T-cell (primary cell): ENCODE measurements at regions not wholly inside any gene's neighbourhood (a gene's known extent, or its start where the extent isn't known, plus 50 kb on each side); places are given as distances from the start of the nearest gene placed in this dataset.

Source experiments
- ATAC-seq, 4 experiments: fragments of 200-7000 bp in 3 of 4; fragments of 150-1000 bp in 1 of 4; cut with Tn5 transposase; replicated peaks in 1 of 4; 1 replicate in 3 of 4; 2 replicates in 1 of 4; pipeline ENCODE4 v1.10.0; 2021; ENCODE audit warnings: moderate library complexity in 3 of 4, mild to moderate bottlenecking in 2 of 4, moderate number of reproducible peaks in 1 of 4
- CTCF ChIA-PET, 2 donors: fragments of 300-600 bp; sonication (Branson Sonifier 250); formaldehyde crosslinking; loops; one replicate each; lab custom pipeline; 2022; ENCODE audit warnings: antibody characterized with exemption in 2 of 2; lab: Charles Lee
- POLR2A ChIA-PET, 2 donors: fragments of 300-600 bp; sonication (Branson Sonifier 250); formaldehyde crosslinking; loops; one replicate each; lab custom pipeline; 2022; ENCODE audit warnings: antibody characterized with exemption in 2 of 2; lab: Charles Lee
- DNase-seq, 35 experiments: peaks; one replicate each; pipeline versions ENCODE4 v3.0.0 to v3.0.0-alpha.2; 2013 to 2023
- H3K27ac ChIP-seq: one replicate; pipeline ENCODE4 v1.5.1; 2013; ENCODE audit warnings: low read length
- H3K27me3 ChIP-seq, 2 experiments: replicated peaks in 1 of 2; 1 replicate in 1 of 2; 2 replicates in 1 of 2; pipeline versions ENCODE4 v1.6.1 to v1.7.0; 2013; ENCODE audit warnings: low read length in 1 of 2, mixed read lengths in 1 of 2; ENCODE audit not compliant: control insufficient read depth in 2 of 2, insufficient read depth in 2 of 2; ENCODE audit errors: extremely low read depth in 1 of 2
- H3K36me3 ChIP-seq, 2 donors: 1 replicate in 1 of 2; 2 replicates in 1 of 2; pipeline versions ENCODE4 v1.6.1 to v1.7.0; 2013; ENCODE audit warnings: low read length in 1 of 2; ENCODE audit not compliant: control insufficient read depth in 2 of 2, insufficient read depth in 1 of 2; ENCODE audit errors: extremely low read depth in 1 of 2
- H3K4me1 ChIP-seq, 2 experiments: 1 replicate in 1 of 2; 2 replicates in 1 of 2; pipeline versions ENCODE4 v1.6.1 to v1.7.0; 2013; ENCODE audit warnings: low read length in 2 of 2, mixed read lengths in 1 of 2; ENCODE audit not compliant: insufficient read depth in 2 of 2, control insufficient read depth in 1 of 2; ENCODE audit errors: extremely low read depth in 1 of 2
- H3K4me3 ChIP-seq, 2 donors: 1 replicate in 1 of 2; 2 replicates in 1 of 2; pipeline versions ENCODE4 v1.5.1 to v1.7.0; 2013; ENCODE audit warnings: mild to moderate bottlenecking in 2 of 2, low read length in 1 of 2, moderate library complexity in 1 of 2; ENCODE audit not compliant: control insufficient read depth in 1 of 2; ENCODE audit errors: extremely low read depth in 1 of 2
- H3K9me3 ChIP-seq: 2 replicates; pipeline ENCODE4 v1.7.0; 2013
- H3K27ac Mint-ChIP-seq, 2 donors: one replicate each; pipeline ENCODE4 v1.8.0; 2020 to 2021; ENCODE audit warnings: mild to moderate bottlenecking in 2 of 2, mixed read lengths in 2 of 2
- H3K27me3 Mint-ChIP-seq, 2 donors: one replicate each; pipeline ENCODE4 v1.8.0; 2021 to 2022; ENCODE audit warnings: mixed read lengths in 2 of 2
- H3K36me3 Mint-ChIP-seq: one replicate; pipeline ENCODE4 v1.8.0; 2021; ENCODE audit warnings: mixed read lengths
- H3K4me1 Mint-ChIP-seq, 3 donors: one replicate each; pipeline ENCODE4 v1.8.0; 2020 to 2022; ENCODE audit warnings: mixed read lengths in 3 of 3, mild to moderate bottlenecking in 1 of 3
- H3K4me3 Mint-ChIP-seq, 3 donors: one replicate each; pipeline ENCODE4 v1.8.0; 2020 to 2022; ENCODE audit warnings: mild to moderate bottlenecking in 3 of 3, mixed read lengths in 3 of 3, moderate library complexity in 3 of 3
- H3K9me3 Mint-ChIP-seq, 3 donors: one replicate each; pipeline ENCODE4 v1.8.0; 2020 to 2022; ENCODE audit warnings: mixed read lengths in 3 of 3
- WGBS: methylation state at CpG from one replicate; pipeline ENCODE4 v1.1.5; 2013; ENCODE audit warnings: missing lambda C conversion rate; ENCODE audit not compliant: insufficient coverage; 5-methylcytosine and 5-hydroxymethylcytosine counted together

DNA sequence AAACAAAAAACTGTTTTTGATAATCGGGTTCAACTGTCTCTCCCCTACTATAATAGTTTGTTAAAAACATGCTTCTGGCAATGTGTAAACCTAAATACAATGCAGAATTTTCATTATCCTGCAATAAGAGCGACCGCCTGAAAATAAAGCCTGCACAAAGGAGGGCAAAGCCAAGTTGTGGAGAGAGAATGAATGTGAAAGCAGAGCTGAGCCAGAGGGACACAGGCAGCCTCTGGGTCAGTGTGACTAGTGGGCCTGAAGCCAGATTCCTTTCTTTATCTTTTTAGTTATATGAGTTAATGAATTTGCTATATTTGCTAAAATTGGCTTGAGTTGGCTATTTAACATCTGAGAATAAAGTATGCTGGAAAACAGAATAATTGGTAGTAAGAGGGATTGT is 615.2 kb downstream of the PLA2G4A start:
- no peak for ATAC-seq
- no peaks in the 10 kb centered on the region for H3K9me3 ChIP-seq
- H3K9me3 Mint-ChIP-seq = peaks cover 0 to 8% (median 7%) of the 10 kb centered on the region in 3 donors
- no peaks in the 10 kb centered on the region for H3K36me3 Mint-ChIP-seq
- no peak overlapping the region for H3K27ac Mint-ChIP-seq
- WGBS = no CpG with 5 or more reads among the region's 3 CpGs
- ChIA-PET POLR2A (no interaction called here), CTCF (no interaction called here)
- no peak overlapping the region for H3K27ac ChIP-seq
- no peak overlapping the region for H3K4me3 Mint-ChIP-seq
- H3K4me1 Mint-ChIP-seq = no peaks in the 10 kb centered on the region
- no peaks in the 10 kb centered on the region for H3K27me3 Mint-ChIP-seq
- H3K4me3 ChIP-seq = no peak overlapping the region
- no peaks in the 10 kb centered on the region for H3K36me3 ChIP-seq
- no peak for DNase-seq
- H3K4me1 ChIP-seq = no peaks in the 10 kb centered on the region
- no peaks in the 10 kb centered on the region for H3K27me3 ChIP-seq

DNA sequence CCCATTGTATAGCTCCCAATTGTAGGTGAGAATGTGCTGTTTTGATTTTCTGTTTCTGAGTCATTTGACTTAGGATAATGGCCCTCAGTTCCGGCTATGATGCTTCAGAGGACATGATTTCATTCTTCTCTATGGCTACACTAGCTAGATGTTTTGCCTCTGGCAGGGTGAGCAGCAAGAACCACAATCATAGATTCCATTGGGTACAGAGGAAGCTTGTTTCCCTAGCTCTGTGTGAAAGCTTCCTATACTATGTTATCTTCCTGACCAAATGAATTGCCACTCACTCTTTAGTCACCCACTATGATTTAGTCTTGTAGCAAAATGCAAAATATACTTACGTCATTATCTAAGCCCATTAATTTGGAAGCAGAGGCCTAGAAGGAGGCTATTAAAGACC is 616.3 kb downstream of the PLA2G4A start:
- no peak for ATAC-seq
- DNase-seq = no peak
- H3K36me3 Mint-ChIP-seq = no peaks in the 10 kb centered on the region

DNA sequence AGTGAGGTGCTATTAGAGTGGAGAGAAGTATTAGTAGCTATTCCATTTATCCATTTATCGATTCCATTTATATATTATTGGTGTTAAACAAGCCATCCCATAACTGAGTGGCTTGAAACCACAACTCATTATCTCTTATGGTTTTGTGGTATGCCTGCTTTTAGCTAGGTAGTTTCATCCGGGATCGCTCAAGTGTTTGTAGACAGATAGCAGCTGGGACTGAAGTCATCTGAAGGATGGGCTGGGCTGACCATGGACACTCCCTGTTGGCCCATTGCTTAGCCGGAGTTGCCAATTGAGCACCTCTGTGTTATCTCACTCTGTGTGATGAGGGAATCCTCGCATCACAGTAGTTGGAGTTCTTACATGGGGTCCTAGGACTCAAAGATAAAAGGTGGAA is 622.5 kb downstream of the PLA2G4A start:
- H3K27me3 Mint-ChIP-seq = no peaks in the 10 kb centered on the region
- Histone ChIP-seq H3K27ac (no peak overlapping the region), H3K9me3 (no peaks in the 10 kb centered on the region), H3K27me3 (no peaks in the 10 kb centered on the region), H3K36me3 (no peaks in the 10 kb centered on the region), H3K4me3 (no peak overlapping the region), H3K4me1 (no peaks in the 10 kb centered on the region)
- ChIA-PET POLR2A (no interaction called here), CTCF (no interaction called here)
- H3K27ac Mint-ChIP-seq = no peak overlapping the region
- ATAC-seq (no peak), DNase-seq (no peak)
- WGBS = 75% methylated on average over 2 of the region's 5 CpGs
- no peaks in the 10 kb centered on the region for H3K36me3 Mint-ChIP-seq
- H3K9me3 Mint-ChIP-seq = peaks cover 0 to 2% (median 0%) of the 10 kb centered on the region in 3 donors
- no peak overlapping the region for H3K4me3 Mint-ChIP-seq
- no peaks in the 10 kb centered on the region for H3K4me1 Mint-ChIP-seq

More for the DNA sequence above, 616.3 kb downstream of the PLA2G4A start:
- Histone ChIP-seq H3K9me3 (no peaks in the 10 kb centered on the region), H3K27ac (no peak overlapping the region), H3K4me1 (no peaks in the 10 kb centered on the region), H3K4me3 (no peak overlapping the region), H3K36me3 (no peaks in the 10 kb centered on the region), H3K27me3 (no peaks in the 10 kb centered on the region)
- CTCF ChIA-PET = no interaction called here
- H3K4me1 Mint-ChIP-seq = no peaks in the 10 kb centered on the region
- peaks cover 0 to 8% (median 7%) of the 10 kb centered on the region in 3 donors for H3K9me3 Mint-ChIP-seq
- H3K4me3 Mint-ChIP-seq = no peak overlapping the region
- POLR2A ChIA-PET = no interaction called here
- no CpG with 5 or more reads among the region's 2 CpGs for WGBS
- no peaks in the 10 kb centered on the region for H3K27me3 Mint-ChIP-seq
- H3K27ac Mint-ChIP-seq = no peak overlapping the region

DNA sequence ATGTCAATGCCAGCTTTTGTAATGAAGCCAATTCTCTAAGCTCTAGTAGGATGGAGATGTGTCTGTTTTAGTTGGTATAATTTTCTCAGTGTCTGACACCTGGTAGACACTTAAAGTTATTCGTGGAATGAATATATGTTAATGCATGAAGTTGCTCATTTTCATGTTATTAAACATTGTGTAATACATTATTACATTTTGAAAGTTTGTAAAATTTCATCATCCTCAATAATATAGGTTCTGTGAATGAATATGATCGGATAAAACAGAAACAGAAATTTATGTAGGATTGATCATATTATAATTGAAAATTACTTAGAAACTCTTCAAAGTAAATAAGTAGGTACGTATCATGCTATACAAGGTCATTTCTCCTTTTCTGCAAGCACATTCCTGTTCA is 625.3 kb downstream of the PLA2G4A start:
- DNase-seq = no peak
- Histone ChIP-seq H3K9me3 (no peaks in the 10 kb centered on the region), H3K27me3 (no peaks in the 10 kb centered on the region), H3K4me3 (no peak overlapping the region), H3K4me1 (no peaks in the 10 kb centered on the region), H3K27ac (no peak overlapping the region), H3K36me3 (no peaks in the 10 kb centered on the region)
- Mint-ChIP-seq H3K4me3 (no peak overlapping the region), H3K4me1 (no peaks in the 10 kb centered on the region), H3K27ac (no peak overlapping the region), H3K36me3 (no peaks in the 10 kb centered on the region), H3K9me3 (peaks cover 0 to 2% (median 0%) of the 10 kb centered on the region in 3 donors), H3K27me3 (no peaks in the 10 kb centered on the region)
- no CpG with 5 or more reads among the region's 3 CpGs for WGBS
- ChIA-PET CTCF (no interaction called here), POLR2A (no interaction called here)
- ATAC-seq = no peak

DNA sequence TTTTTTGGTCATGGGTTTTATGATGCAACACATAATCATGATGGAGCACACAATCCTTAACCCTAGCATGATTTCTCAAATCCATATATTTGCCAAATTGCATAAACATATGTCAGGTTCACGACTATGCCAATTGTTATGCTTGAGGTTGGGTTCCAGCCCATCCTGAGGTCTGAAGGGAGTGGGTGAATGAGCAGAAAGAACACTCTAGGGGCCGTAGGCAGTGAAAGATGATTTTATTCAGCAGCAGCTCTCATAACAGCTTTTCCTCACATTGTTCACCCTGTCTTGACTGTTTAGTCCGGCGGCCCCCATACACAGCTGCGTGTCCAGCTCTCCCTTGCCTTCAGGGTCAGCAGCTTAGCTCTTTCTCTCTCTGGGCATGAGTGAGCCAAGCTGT is 627.7 kb downstream of the PLA2G4A start:
- H3K4me3 ChIP-seq = no peak overlapping the region
- H3K27ac ChIP-seq = no peak overlapping the region
- no peak overlapping the region for H3K27ac Mint-ChIP-seq
- no peaks in the 10 kb centered on the region for H3K4me1 Mint-ChIP-seq
- H3K27me3 Mint-ChIP-seq = no peaks in the 10 kb centered on the region
- H3K4me3 Mint-ChIP-seq = no peak overlapping the region
- ChIA-PET POLR2A (no interaction called here), CTCF (no interaction called here)
- no peaks in the 10 kb centered on the region for H3K36me3 Mint-ChIP-seq
- 92% methylated on average over 3 of the region's 5 CpGs for WGBS
- no peak for ATAC-seq
- H3K27me3 ChIP-seq = no peaks in the 10 kb centered on the region
- H3K4me1 ChIP-seq = no peaks in the 10 kb centered on the region
- no peaks in the 10 kb centered on the region for H3K9me3 ChIP-seq
- no peaks in the 10 kb centered on the region for H3K36me3 ChIP-seq
- no peak for DNase-seq
- H3K9me3 Mint-ChIP-seq = peaks cover under 1 to 5% (median 2%) of the 10 kb centered on the region in 3 donors

DNA sequence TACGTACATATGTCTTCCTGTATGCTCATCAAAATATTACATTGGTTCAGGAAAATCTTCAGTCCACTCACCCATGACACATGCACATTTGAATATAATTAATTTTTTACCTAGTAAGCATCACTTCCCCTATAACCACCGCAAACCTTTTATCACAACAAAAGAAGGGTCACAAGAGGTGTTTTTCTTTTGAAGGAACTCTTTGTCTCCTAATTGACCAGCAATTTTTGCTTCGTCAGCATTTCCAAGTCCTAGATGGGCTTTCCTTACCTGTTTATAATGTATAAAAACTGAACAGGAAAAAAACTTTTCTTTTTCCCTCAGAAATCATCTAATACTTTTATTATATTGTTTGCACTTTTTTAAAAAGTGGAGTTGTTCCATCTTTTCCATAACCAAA is 631.3 kb downstream of the PLA2G4A start:
- no peak for DNase-seq
- Mint-ChIP-seq H3K4me3 (no peak overlapping the region), H3K4me1 (no peaks in the 10 kb centered on the region), H3K9me3 (peaks cover 14 to 26% (median 23%) of the 10 kb centered on the region in 3 donors), H3K36me3 (no peaks in the 10 kb centered on the region), H3K27ac (no peak overlapping the region), H3K27me3 (no peaks in the 10 kb centered on the region)
- no peaks in the 10 kb centered on the region for H3K9me3 ChIP-seq
- no peak overlapping the region for H3K27ac ChIP-seq
- no CpG with 5 or more reads among the region's 3 CpGs for WGBS
- no peak for ATAC-seq
- no peaks in the 10 kb centered on the region for H3K4me1 ChIP-seq
- no peaks in the 10 kb centered on the region for H3K27me3 ChIP-seq
- no peak overlapping the region for H3K4me3 ChIP-seq
- POLR2A ChIA-PET = no interaction called here
- H3K36me3 ChIP-seq = no peaks in the 10 kb centered on the region
- CTCF ChIA-PET = no interaction called here

DNA sequence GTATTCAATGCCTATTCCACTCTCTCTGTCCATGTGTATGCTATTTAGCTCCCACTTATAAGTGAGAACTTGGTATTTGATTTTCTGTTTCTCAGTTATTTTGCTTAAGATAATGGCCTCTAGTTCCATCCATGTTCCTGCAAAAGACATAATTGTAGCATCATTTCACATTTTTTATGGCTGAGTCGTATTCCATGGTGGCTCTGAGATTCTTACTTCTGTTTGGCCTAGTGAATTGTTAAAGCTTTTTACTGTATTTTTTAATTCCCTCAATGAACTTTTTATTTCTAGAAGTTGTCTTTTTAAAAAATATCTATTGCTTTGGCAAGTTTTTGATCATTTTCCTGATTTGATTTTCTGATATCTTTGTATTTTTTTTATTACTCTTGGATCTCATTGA is 635.6 kb downstream of the PLA2G4A start:
- WGBS = no CpG with 5 or more reads among the region's 1 CpG
- DNase-seq (no peak), ATAC-seq (no peak)
- Histone ChIP-seq H3K4me3 (no peak overlapping the region), H3K4me1 (no peaks in the 10 kb centered on the region), H3K36me3 (no peaks in the 10 kb centered on the region), H3K27me3 (no peaks in the 10 kb centered on the region), H3K27ac (no peak overlapping the region), H3K9me3 (no peaks in the 10 kb centered on the region)
- no peaks in the 10 kb centered on the region for H3K27me3 Mint-ChIP-seq
- CTCF ChIA-PET = no interaction called here
- no peak overlapping the region for H3K4me3 Mint-ChIP-seq
- no peak overlapping the region for H3K27ac Mint-ChIP-seq
- POLR2A ChIA-PET = no interaction called here
- peaks cover 22 to 36% (median 34%) of the 10 kb centered on the region in 3 donors for H3K9me3 Mint-ChIP-seq
- no peaks in the 10 kb centered on the region for H3K4me1 Mint-ChIP-seq
- H3K36me3 Mint-ChIP-seq = no peaks in the 10 kb centered on the region
